CD4-positive, alpha-beta T cell (primary cell): ENCODE measurements at regions not wholly inside any gene's neighbourhood (a gene's known extent, or its start where the extent isn't known, plus 50 kb on each side); places are given as distances from the start of the nearest gene placed in this dataset.
"Not testable (repeated sequence)": the region's sequence is repeated elsewhere in the genome, so short reads cannot be mapped to it uniquely, and the experiment has no call there.

Experiments used
- ATAC-seq: fragments of 200-7000 bp; cut with Tn5 transposase; one replicate; pipeline ENCODE4 v1.10.0; 2022; ENCODE audit warnings: mild to moderate bottlenecking; ENCODE audit not compliant: poor library complexity
- CTCF ChIA-PET: fragments of 350-600 bp; sonication (Branson Sonifier 250); formaldehyde crosslinking; loops from one replicate; lab custom pipeline; 2021; ENCODE audit warnings: antibody characterized with exemption, inconsistent platforms; lab: Charles Lee
- POLR2A ChIA-PET: fragments of 350-600 bp; sonication (Branson Sonifier 250); formaldehyde crosslinking; loops from one replicate; lab custom pipeline; 2021; ENCODE audit warnings: antibody characterized with exemption, inconsistent platforms; lab: Charles Lee
- DNase-seq, 14 experiments: peaks; one replicate each; pipeline ENCODE4 v3.0.0-alpha.2; 2013 to 2020; ENCODE audit warnings: mixed read lengths in 2 of 14
- H3K27ac ChIP-seq, 2 donors: one replicate each; pipeline versions ENCODE4 v1.5.1 to v1.7.0; 2013; ENCODE audit warnings: low read length in 2 of 2, low read depth in 1 of 2, mild to moderate bottlenecking in 1 of 2
- H3K27me3 ChIP-seq, 2 experiments: 1 replicate in 1 of 2; 2 replicates in 1 of 2; pipeline versions ENCODE4 v1.6.1 to v1.7.0; 2013; ENCODE audit warnings: low read length in 2 of 2, control low read depth in 1 of 2, mild to moderate bottlenecking in 1 of 2, moderate library complexity in 1 of 2; ENCODE audit not compliant: insufficient read depth in 2 of 2, control insufficient read depth in 1 of 2
- H3K36me3 ChIP-seq: one replicate; pipeline ENCODE4 v1.6.1; 2013; ENCODE audit warnings: low read length, control low read depth; ENCODE audit not compliant: insufficient read depth
- H3K4me1 ChIP-seq: one replicate; pipeline ENCODE4 v1.6.1; 2013; ENCODE audit warnings: low read length, control low read depth; ENCODE audit not compliant: insufficient read depth
- H3K4me3 ChIP-seq: one replicate; pipeline ENCODE4 v1.5.1; 2013; ENCODE audit warnings: mild to moderate bottlenecking, low read length, moderate library complexity
- H3K9me3 ChIP-seq, 2 experiments: 1 replicate in 1 of 2; 2 replicates in 1 of 2; pipeline versions ENCODE4 v1.6.1 to v1.7.0; 2013; ENCODE audit warnings: low read length in 2 of 2, mild to moderate bottlenecking in 2 of 2, control low read depth in 1 of 2, moderate library complexity in 1 of 2; ENCODE audit not compliant: control insufficient read depth in 1 of 2, insufficient read depth in 1 of 2
- H3K27ac Mint-ChIP-seq: one replicate; pipeline ENCODE4 v1.8.0; 2020; ENCODE audit warnings: mixed read lengths
- H3K27me3 Mint-ChIP-seq: one replicate; pipeline ENCODE4 v1.8.0; 2021; ENCODE audit warnings: mixed read lengths
- H3K36me3 Mint-ChIP-seq: one replicate; pipeline ENCODE4 v1.8.0; 2021; ENCODE audit warnings: low read depth, mixed read lengths
- H3K4me1 Mint-ChIP-seq: one replicate; pipeline ENCODE4 v1.8.0; 2021; ENCODE audit warnings: low read depth, mixed read lengths
- H3K4me3 Mint-ChIP-seq: one replicate; pipeline ENCODE4 v1.8.0; 2020; ENCODE audit warnings: mild to moderate bottlenecking, mixed read lengths
- H3K9me3 Mint-ChIP-seq: one replicate; pipeline ENCODE4 v1.8.0; 2020; ENCODE audit warnings: mixed read lengths
- intact Hi-C, 2 experiments: fragments of 100-400 bp; cut with DNase I in 1 of 2; cut with micrococcal nuclease in 1 of 2; formaldehyde crosslinking; loops; one replicate each; pipeline versions ENCODE4 v1.15.1 to v1.9.0; 2023 to 2025; cut with DNase I, micrococcal nuclease
- TF ChIP-seq, protein P1 (sequence below): fragments of 200-600 bp; IDR thresholded peaks from one replicate; pipeline ENCODE4 v1.8.0; 2022; ENCODE audit warnings: antibody characterized with exemption, mild to moderate bottlenecking

DNA sequence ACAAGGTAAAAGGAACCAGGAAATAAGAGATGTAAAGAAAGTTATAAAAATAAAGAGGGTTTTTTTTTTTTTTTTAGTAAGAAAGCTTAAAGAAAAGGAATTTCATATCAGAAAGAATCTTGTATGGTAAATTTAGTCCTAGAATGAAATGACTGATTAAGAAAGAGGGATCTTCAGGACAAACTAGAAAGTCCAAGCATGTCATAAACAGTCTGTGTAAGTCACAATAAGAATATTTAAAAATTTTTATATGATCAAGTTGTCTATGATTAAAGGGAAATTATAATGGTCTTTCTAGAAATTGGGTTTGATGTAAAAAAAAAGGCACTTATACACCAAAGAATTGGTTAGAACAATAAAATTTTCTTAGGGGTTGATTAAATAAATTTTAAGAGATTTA is 289.5 kb downstream of the XPNPEP1 start:
- ATAC-seq: no peak
- Histone ChIP-seq H3K9me3 (no peaks in the 10 kb centered on the region), H3K4me3 (no peak overlapping the region), H3K4me1 (no peaks in the 10 kb centered on the region), H3K27ac (no peak overlapping the region), H3K27me3 (no peaks in the 10 kb centered on the region), H3K36me3 (no peaks in the 10 kb centered on the region)
- intact Hi-C loops: no loop called here
- Mint-ChIP-seq H3K36me3 (no peaks in the 10 kb centered on the region), H3K27me3 (no peaks in the 10 kb centered on the region), H3K9me3 (no peaks in the 10 kb centered on the region), H3K4me3 (no peak overlapping the region), H3K27ac (no peak overlapping the region), H3K4me1 (no peaks in the 10 kb centered on the region)
- ChIA-PET CTCF (no interaction called here), POLR2A (no interaction called here)
- TF ChIP-seq, protein P1, sequence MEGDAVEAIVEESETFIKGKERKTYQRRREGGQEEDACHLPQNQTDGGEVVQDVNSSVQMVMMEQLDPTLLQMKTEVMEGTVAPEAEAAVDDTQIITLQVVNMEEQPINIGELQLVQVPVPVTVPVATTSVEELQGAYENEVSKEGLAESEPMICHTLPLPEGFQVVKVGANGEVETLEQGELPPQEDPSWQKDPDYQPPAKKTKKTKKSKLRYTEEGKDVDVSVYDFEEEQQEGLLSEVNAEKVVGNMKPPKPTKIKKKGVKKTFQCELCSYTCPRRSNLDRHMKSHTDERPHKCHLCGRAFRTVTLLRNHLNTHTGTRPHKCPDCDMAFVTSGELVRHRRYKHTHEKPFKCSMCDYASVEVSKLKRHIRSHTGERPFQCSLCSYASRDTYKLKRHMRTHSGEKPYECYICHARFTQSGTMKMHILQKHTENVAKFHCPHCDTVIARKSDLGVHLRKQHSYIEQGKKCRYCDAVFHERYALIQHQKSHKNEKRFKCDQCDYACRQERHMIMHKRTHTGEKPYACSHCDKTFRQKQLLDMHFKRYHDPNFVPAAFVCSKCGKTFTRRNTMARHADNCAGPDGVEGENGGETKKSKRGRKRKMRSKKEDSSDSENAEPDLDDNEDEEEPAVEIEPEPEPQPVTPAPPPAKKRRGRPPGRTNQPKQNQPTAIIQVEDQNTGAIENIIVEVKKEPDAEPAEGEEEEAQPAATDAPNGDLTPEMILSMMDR: no peak
- DNase-seq: no peak

DNA sequence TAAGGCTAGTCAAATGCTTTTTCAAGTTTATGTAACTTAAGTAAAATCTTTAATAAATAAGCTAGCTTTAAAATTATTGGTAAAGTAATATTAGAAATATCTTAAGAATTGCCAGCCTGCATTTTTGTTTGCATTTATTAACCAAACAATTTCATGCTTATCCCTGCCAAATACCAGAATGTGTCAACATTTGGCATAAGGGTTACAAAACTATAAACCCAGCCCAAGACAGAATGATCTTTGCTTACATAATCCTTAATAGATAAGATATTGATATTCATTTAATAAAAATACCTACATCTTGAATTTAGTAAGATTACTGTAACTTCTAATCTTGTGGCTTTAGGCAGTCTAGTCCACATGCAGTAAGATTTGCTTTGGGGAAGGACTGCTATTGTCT is 290.3 kb downstream of the XPNPEP1 start:
- H3K9me3 Mint-ChIP-seq, H3K4me1 ChIP-seq, H3K27me3 Mint-ChIP-seq, intact Hi-C loops, POLR2A ChIA-PET, H3K27ac ChIP-seq, H3K9me3 ChIP-seq, CTCF ChIA-PET, H3K27me3 ChIP-seq, H3K4me3 Mint-ChIP-seq, H3K4me3 ChIP-seq, H3K4me1 Mint-ChIP-seq, H3K27ac Mint-ChIP-seq, ATAC-seq, H3K36me3 ChIP-seq, DNase-seq, H3K36me3 Mint-ChIP-seq: not testable (repeated sequence)

DNA sequence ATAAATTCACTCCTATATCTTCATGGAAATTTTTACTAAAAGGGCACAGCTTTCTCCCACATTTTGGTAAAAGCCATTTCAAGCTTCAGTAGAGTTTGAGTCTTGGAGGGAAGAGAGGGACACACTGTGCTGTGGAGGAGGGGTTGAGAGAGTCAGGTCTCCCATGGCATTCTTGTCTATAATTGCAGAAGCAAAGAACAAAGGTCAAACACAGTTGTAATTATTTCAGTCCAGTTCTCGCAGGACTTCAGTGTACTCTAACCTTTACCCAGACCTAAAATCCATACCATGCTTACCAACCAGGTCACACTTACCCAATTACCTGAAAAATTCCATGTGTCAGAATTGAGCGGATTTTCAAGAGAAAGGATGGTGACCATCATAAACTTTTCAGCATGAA is 298.4 kb downstream of the XPNPEP1 start:
- no peaks in the 10 kb centered on the region for H3K27me3 ChIP-seq
- H3K4me3 ChIP-seq: no peak overlapping the region
- no peaks in the 10 kb centered on the region for H3K27me3 Mint-ChIP-seq
- H3K9me3 ChIP-seq: no peaks in the 10 kb centered on the region
- POLR2A ChIA-PET: no interaction called here
- intact Hi-C loops: no loop called here
- H3K9me3 Mint-ChIP-seq: no peaks in the 10 kb centered on the region
- H3K27ac ChIP-seq: no peak overlapping the region
- no peaks in the 10 kb centered on the region for H3K4me1 ChIP-seq
- no peaks in the 10 kb centered on the region for H3K36me3 ChIP-seq
- TF ChIP-seq, protein P1: no peak
- CTCF ChIA-PET: no interaction called here
- ATAC-seq: no peak
- no peak overlapping the region for H3K4me3 Mint-ChIP-seq
- no peak overlapping the region for H3K27ac Mint-ChIP-seq
- H3K4me1 Mint-ChIP-seq: no peaks in the 10 kb centered on the region
- no peaks in the 10 kb centered on the region for H3K36me3 Mint-ChIP-seq
- DNase-seq: no peak

DNA sequence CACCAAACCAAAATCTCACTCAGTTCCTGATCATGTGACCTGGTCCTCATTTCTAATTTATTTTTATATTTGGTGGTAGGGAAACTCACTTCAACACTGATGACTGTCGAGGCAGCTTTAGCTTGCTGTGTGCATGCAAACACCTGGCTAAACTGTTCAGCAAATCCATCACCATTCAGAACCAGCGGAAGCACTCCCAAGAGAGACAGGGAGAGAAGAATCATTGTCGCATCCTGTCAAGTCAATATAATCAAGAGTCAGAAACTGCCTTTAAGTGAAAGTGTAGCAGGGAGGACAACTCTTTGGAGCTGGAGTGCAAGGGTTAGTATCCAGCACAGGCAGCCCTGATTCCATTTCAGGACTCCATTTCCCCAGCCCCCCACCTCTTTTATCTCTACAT is 300.7 kb downstream of the XPNPEP1 start:
- Histone ChIP-seq H3K9me3 (no peaks in the 10 kb centered on the region), H3K4me3 (no peak overlapping the region), H3K27me3 (no peaks in the 10 kb centered on the region), H3K27ac (no peak overlapping the region), H3K4me1 (no peaks in the 10 kb centered on the region), H3K36me3 (no peaks in the 10 kb centered on the region)
- H3K27me3 Mint-ChIP-seq: no peaks in the 10 kb centered on the region
- CTCF ChIA-PET: no interaction called here
- no peaks in the 10 kb centered on the region for H3K9me3 Mint-ChIP-seq
- no peak overlapping the region for H3K27ac Mint-ChIP-seq
- POLR2A ChIA-PET: no interaction called here
- TF ChIP-seq, protein P1: no peak
- H3K36me3 Mint-ChIP-seq: no peaks in the 10 kb centered on the region
- no peak for DNase-seq
- no peaks in the 10 kb centered on the region for H3K4me1 Mint-ChIP-seq
- intact Hi-C loops: no loop called here
- ATAC-seq: no peak
- H3K4me3 Mint-ChIP-seq: no peak overlapping the region
